HG03196 (cell line): ENCODE measurements at regions not wholly inside any gene's neighbourhood (a gene's known extent, or its start where the extent isn't known, plus 50 kb on each side); places are given as distances from the start of the nearest gene placed in this dataset.
"Not testable (repeated sequence)": the region's sequence is repeated elsewhere in the genome, so short reads cannot be mapped to it uniquely, and the experiment has no call there.

Experiments used
- ATAC-seq: cut with Tn5 transposase; IDR thresholded peaks from one replicate; pipeline ENCODE4 v1.9.1; 2021; ENCODE audit not compliant: unreplicated experiment

- ATAC-seq: no peak
These were observed 109.6 kb upstream of the KLF13 start for GRCh38 chr15:31217067-31217466.

DNA sequence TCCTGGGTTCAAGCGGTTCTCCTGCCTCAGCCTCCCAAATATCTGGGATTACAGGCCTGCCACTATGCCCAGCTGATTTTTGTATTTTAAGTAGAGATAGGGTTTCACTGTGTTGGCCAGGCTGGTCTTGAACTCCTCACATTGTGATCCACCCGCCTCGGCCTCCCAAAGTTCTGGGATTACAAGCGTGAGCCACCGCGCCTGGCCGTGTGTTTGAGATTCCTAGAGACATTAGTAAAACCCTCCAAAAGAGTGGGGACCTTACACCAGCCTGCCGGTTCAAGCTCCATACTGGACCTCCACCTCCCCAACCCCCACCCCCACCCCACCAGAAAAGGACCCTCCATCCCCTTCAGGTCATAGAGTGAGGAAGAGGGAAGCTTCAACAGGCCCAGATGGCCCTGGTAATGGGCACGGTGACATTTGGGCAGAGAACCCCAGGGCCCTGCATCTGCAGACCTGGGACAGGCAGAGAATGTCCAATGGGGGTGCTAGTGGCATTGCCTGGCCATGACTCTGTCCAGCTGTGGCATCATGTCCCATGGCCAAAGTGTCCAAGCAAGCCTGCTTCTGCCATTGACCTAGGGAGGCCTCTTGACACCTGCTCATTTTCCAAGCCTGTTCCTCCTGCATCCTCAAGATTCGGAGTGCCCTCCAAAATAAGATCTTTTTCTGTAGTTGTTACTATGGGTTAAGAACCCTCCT, 108.9 kb upstream of the KLF13 start:
- no peak for ATAC-seq

- no peak for ATAC-seq
These were observed 107.4 kb upstream of the KLF13 start for GRCh38 chr15:31219221-31219620.

DNA sequence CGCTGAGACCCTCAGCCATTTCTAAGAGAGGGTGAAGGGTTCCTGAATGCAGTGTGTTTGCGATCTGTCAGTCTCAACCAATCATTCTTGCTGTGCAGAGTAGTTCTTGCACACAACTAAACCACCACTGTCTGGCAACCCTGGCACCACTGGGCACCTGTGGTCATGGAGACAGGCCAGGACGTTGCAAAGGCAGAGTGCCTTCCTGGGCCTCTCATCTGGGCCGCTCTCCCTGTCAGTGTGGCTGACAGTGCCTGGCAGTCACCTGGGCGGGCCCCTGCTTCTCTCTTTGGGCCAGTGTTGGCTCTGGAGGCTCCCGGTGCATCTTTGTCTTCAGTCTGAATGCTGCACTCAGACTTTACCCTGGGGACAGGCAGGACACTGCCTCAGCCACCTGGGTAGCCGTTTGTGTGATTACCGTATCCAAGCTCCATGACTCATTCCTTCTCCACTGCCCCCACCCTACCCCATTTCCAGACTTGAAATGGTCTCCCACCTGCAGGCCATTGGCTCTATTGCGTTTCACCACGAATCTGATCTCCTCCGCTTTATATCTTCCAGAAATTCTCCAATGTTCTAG, 104.6 kb upstream of the KLF13 start:
- ATAC-seq: no peak

GRCh38 chr15:31222773-31223341, 103.8 kb upstream of the KLF13 start:
- ATAC-seq: no peak

- ATAC-seq: no peak
These were observed 102.9 kb upstream of the KLF13 start for GRCh38 chr15:31223478-31224350.

GRCh38 chr15:31224661-31225060, 102.0 kb upstream of the KLF13 start:
- not testable (repeated sequence) for ATAC-seq

GRCh38 chr15:31225356-31225955, 101.2 kb upstream of the KLF13 start:
- no peak for ATAC-seq

GRCh38 chr15:31226021-31226420, 100.6 kb upstream of the KLF13 start:
- ATAC-seq: no peak

GRCh38 chr15:31227235-31227634, 99.4 kb upstream of the KLF13 start:
- no peak for ATAC-seq

- ATAC-seq: no peak
These were observed 98.6 kb upstream of the KLF13 start for GRCh38 chr15:31228011-31228484.

GRCh38 chr15:31228980-31229826, 97.4 kb upstream of the KLF13 start:
- peak; percentile 70 for ATAC-seq

DNA sequence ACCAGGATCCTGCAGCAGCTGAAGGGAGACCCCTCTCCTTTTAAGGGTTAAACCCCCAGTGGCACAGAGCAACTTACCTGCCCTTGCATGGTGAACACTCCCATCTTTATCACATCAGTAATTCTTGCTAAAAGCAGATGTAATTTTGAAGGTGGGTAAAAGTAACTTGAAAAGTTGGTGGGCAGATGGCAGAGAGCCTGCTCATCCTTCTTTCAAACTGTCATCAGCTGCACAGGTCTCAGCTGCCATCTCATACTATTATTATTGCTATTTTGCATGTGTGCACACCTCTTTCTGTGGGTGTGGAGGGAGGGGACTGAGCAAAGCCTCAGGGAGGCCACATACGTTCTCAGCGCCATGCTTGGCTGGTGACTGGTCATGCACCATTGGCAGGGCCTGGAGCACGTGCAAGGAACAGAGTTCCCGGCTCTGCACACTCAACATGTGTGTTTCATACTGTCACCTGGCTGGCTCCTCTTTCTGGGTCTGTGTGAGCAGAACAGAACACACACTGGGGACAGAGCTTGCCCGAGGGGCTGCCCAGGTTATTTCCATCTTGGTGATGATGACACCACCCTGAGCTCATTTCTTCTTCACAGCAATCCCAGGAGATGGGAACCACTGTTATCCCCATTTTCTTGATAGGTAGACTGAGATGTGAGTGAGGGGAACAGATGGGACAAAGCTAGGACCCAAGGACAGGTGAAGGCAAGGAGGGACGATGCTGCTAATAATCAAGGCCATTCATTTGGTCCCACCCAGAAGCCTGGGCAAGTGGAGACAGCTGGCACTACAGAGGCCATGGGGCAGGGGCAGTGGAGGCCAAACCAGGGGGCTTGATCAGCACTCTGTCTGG, 95.8 kb upstream of the KLF13 start:
- ATAC-seq: peak; percentile 81

DNA sequence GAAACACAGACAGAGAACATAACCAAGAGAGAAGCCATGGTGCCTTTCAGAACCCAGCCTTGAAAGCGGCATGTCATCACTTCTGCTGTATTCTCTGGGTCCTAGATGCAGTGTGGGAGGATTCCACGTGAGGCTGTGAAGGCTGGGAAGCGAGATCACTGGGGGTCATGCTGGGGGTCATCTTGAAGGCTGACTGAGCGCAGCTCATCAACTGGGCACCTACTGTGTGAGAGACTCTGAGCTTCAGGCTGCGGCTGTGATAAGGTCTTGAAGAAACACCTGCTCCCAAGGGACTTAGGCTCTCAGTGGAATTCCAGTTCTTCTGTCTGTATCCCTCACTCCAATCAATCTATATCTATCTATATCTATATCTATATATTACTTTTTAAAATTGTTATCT, 91.8 kb upstream of the KLF13 start:
- no peak for ATAC-seq

GRCh38 chr15:31235311-31236183, 91.1 kb upstream of the KLF13 start:
- peak; percentile 24 for ATAC-seq

GRCh38 chr15:31236184-31237042, 90.2 kb upstream of the KLF13 start:
- peak; percentile 37 for ATAC-seq

- no peak for ATAC-seq
These were observed 89.7 kb upstream of the KLF13 start for GRCh38 chr15:31237043-31237324.

GRCh38 chr15:31238906-31239305, 87.7 kb upstream of the KLF13 start:
- no peak for ATAC-seq
